ENCODE measurements at regions not wholly inside any gene's neighbourhood (a gene's known extent, or its start where the extent isn't known, plus 50 kb on each side); places are given as distances from the start of the nearest gene placed in this dataset.

GRCh38 chr6:49233483-49233882, 229.6 kb downstream of the MMUT start:
- no peak overlapping the region for H3K27ac ChIP-seq
- no peak overlapping the region for H3K4me3 ChIP-seq
- H3K9me3 ChIP-seq, result no peaks in the 10 kb centered on the region
- H3K27me3 ChIP-seq, result no peaks in the 10 kb centered on the region
- TF ChIP-seq CTCF (IDR thresholded peaks at IDR 0.05) (no peak), POLR2A (IDR thresholded peaks at IDR 0.05) (no peak)
- no peaks in the 10 kb centered on the region for H3K4me1 ChIP-seq
- no peaks in the 10 kb centered on the region for H3K36me3 ChIP-seq (ENCODE audit: low read depth, missing control alignments)
- intact Hi-C loops (cut with DNase I; ENCODE audit: low total_unique reads), result no loop called here
- no peak for DNase-seq

GRCh38 chr6:49225471-49225870, 237.6 kb downstream of the MMUT start:
- Histone ChIP-seq H3K36me3 (ENCODE audit: low read depth, missing control alignments) (no peaks in the 10 kb centered on the region), H3K27me3 (no peaks in the 10 kb centered on the region), H3K27ac (no peak overlapping the region), H3K4me1 (no peaks in the 10 kb centered on the region), H3K4me3 (no peak overlapping the region), H3K9me3 (no peaks in the 10 kb centered on the region)
- no peak for TF ChIP-seq POLR2A (IDR thresholded peaks at IDR 0.05)
- no peak for TF ChIP-seq CTCF (IDR thresholded peaks at IDR 0.05)
- DNase-seq, result no peak
- WGBS, 2 donors, result 83 to 89% methylated on average over 1 of the region's 1 CpG
- intact Hi-C loops (cut with DNase I; ENCODE audit: low total_unique reads), result no loop called here

- H3K36me3 ChIP-seq (ENCODE audit: low read depth, missing control alignments), result no peaks in the 10 kb centered on the region
- intact Hi-C loops (cut with DNase I; ENCODE audit: low total_unique reads), result no loop called here
- DNase-seq, result no peak
- H3K27ac ChIP-seq, result no peak overlapping the region
- no peaks in the 10 kb centered on the region for H3K9me3 ChIP-seq
- WGBS, 2 donors, result 97% methylated on average over 1 of the region's 1 CpG
- no peaks in the 10 kb centered on the region for H3K4me1 ChIP-seq
- no peaks in the 10 kb centered on the region for H3K27me3 ChIP-seq
- TF ChIP-seq CTCF (IDR thresholded peaks at IDR 0.05) (no peak), POLR2A (IDR thresholded peaks at IDR 0.05) (no peak)
- H3K4me3 ChIP-seq, result no peak overlapping the region
These were observed 242.8 kb downstream of the MMUT start for GRCh38 chr6:49220293-49220692.

- H3K4me3 ChIP-seq, result no peak overlapping the region
- no peak for DNase-seq
- no peaks in the 10 kb centered on the region for H3K36me3 ChIP-seq (ENCODE audit: low read depth, missing control alignments)
- WGBS, 2 donors, result 88 to 90% methylated on average over 2 of the region's 2 CpGs
- intact Hi-C loops (cut with DNase I; ENCODE audit: low total_unique reads), result no loop called here
- H3K9me3 ChIP-seq, result no peaks in the 10 kb centered on the region
- H3K4me1 ChIP-seq, result no peaks in the 10 kb centered on the region
- no peak overlapping the region for H3K27ac ChIP-seq
- H3K27me3 ChIP-seq, result no peaks in the 10 kb centered on the region
- no peak for TF ChIP-seq POLR2A (IDR thresholded peaks at IDR 0.05)
- TF ChIP-seq CTCF (IDR thresholded peaks at IDR 0.05), result no peak
These were observed 257.5 kb downstream of the MMUT start for GRCh38 chr6:49205526-49205925.

- TF ChIP-seq CTCF (IDR thresholded peaks at IDR 0.05) (no peak), POLR2A (IDR thresholded peaks at IDR 0.05) (no peak)
- intact Hi-C loops (cut with DNase I; ENCODE audit: low total_unique reads), result no loop called here
- DNase-seq, result no peak
- Histone ChIP-seq H3K36me3 (ENCODE audit: low read depth, missing control alignments) (no peaks in the 10 kb centered on the region), H3K27me3 (no peaks in the 10 kb centered on the region), H3K9me3 (no peaks in the 10 kb centered on the region), H3K4me1 (no peaks in the 10 kb centered on the region), H3K27ac (no peak overlapping the region), H3K4me3 (no peak overlapping the region)
- WGBS, 2 donors, result 77 to 84% methylated on average over 3 of the region's 3 CpGs
These were observed 260.0 kb downstream of the MMUT start for GRCh38 chr6:49202924-49203536.

Data from testis (tissue), 2 donors.